HG03432 (cell line): ENCODE measurements at regions not wholly inside any gene's neighbourhood (a gene's known extent, or its start where the extent isn't known, plus 50 kb on each side); places are given as distances from the start of the nearest gene placed in this dataset.

Experiments
- ATAC-seq: cut with Tn5 transposase; IDR thresholded peaks from one replicate; pipeline ENCODE4 v1.9.1; 2021; ENCODE audit warnings: mild to moderate bottlenecking, moderate library complexity; ENCODE audit not compliant: unreplicated experiment

GRCh38 chr14:44309331-44309730 lies 197.8 kb downstream of the FSCB start:
- no peak for ATAC-seq

- ATAC-seq, result no peak
These were observed 206.2 kb downstream of the FSCB start for GRCh38 chr14:44300916-44301315.

- no peak for ATAC-seq
These were observed 209.6 kb downstream of the FSCB start for GRCh38 chr14:44297437-44297836.

GRCh38 chr14:44291366-44291915 lies 215.6 kb downstream of the FSCB start:
- no peak for ATAC-seq

DNA sequence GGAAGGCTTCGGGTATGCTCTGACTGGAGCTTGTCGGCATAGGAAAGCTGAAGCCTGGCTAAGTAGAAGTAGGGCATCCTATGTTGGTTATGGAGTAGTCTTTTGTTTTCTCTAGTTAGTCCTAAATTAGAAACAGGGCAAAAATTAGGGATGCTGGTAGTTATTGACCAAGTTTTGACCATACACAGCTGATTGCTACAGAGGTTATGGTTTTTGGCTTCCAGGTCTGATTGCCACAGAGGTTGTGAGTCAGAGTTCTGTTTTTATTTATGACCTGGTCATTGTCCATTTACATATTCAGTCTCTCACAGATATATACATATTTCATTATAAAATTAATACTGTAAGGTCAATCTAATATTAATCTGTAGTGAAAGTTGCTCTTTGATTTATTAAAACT lies 219.2 kb downstream of the FSCB start:
- ATAC-seq, result no peak

GRCh38 chr14:44286201-44286600 lies 220.9 kb downstream of the FSCB start:
- no peak for ATAC-seq

- no peak for ATAC-seq
These were observed 223.2 kb downstream of the FSCB start for GRCh38 chr14:44283836-44284235.

- ATAC-seq, result no peak
These were observed 227.7 kb downstream of the FSCB start for GRCh38 chr14:44279357-44279756.

GRCh38 chr14:44271637-44272036 lies 235.4 kb downstream of the FSCB start:
- no peak for ATAC-seq

DNA sequence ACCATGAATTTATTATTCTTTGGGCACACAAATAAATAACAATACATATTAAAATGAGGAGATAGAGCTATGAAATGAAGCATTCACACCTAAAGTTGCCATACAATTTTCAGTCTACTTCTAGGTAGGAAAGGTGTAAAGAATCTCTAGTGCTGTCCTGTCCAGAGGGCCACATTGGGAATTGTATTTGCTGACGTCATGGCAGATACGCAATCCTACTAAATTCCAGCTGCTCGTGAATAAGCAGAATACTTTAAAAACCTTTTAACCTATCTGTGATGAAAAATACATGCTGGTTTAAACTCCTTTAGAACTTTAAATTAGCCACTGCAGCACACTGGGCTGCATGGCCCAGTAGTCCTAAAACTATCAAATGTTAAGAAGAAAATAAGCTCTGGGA lies 236.1 kb downstream of the FSCB start:
- ATAC-seq, result no peak

- no peak for ATAC-seq
These were observed 241.8 kb downstream of the FSCB start for GRCh38 chr14:44265246-44265645.

GRCh38 chr14:44215660-44216059 lies 291.4 kb downstream of the FSCB start:
- ATAC-seq, result no peak

DNA sequence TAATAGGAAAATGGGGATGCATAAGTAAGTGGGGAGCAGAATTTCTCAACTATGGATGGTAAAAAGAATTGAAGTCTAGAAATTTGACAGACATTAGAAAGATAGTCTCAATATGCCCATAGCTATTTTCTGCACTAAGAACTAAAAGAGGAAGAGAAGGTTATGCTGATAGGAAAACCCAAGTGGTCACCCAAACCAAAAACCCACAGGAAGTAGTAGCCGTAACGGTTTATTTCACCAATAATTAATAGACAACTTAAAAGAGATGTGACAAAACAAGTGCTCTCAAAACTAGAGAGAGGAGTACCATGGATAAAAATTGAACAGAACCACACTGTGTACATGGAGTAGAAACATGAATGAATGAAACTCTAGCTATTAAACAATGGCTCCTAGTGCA lies 295.4 kb downstream of the FSCB start:
- ATAC-seq, result no peak

DNA sequence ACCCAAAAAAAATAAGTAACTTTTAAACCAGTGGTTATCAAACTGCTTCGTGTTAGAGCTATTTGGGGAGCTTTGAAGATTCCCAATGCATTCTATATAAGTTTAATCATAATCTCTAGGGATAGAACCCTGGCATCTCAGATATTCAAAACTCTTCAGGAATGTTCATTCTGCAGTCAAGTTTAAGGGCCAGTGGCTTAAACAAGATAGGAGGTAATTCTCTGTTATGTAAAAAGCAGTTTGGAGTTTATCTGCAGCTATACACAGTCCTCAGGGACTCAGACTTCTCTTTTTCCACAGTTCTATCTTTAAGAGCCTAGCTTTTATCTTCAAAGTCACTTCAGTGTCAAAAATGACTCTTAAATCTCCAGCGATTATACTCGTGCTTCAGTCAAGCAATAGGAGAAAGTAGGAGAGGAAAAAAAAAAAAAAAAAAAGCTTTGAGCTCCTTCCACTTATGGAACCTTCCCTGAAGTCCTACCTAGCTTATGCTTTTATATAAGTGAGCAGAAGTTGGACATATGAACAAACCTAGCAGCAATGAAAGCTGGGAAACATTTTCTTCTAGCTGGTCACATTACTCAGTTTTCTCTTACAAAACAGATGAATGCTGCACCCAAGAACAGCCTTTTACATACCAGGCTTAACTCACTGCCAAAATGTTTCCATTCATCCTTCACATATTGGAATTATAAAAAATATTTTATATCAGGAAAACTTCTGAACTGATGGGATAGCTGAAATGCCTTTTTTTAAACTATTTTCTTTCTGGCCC lies 302.8 kb downstream of the FSCB start:
- ATAC-seq, result no peak

DNA sequence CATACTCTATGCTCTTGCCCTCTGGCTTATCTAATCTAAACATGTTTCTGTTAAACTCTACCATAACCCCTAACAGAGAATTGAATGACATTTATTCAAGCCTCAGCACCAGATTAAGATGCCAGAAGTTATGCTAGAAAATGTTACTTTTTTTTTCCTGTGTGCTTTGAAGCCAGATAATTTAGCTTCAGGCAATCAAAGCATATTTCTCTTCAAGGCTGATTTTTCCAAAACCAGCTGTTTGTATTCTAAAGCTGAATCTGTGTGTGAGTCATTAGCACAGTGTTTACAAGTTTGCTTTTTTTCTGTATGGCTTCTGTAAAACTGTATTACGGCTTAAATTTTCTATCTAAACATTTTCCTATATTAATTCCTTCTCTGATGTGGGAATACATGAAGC lies 326.1 kb downstream of the FSCB start:
- no peak for ATAC-seq

DNA sequence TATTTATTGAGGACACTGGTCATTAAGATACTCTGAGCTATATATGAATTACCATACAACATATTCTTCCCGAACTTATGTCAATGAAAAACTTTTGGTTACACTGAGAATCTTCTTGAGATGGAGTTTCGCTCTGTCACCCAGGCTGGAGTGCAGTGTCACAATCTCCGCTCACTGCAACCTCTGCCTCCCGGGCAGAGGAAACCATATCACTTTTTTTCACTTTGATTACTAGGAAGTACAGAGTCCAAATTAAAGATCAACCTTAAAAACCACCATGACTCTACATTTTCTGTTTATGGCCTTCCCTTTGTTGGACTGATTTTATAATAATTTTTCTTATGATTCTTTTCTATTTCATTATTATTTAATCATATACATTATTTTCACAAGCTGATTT lies 336.5 kb downstream of the FSCB start:
- no peak for ATAC-seq

GRCh38 chr14:44170101-44170500 lies 337.0 kb downstream of the FSCB start:
- no peak for ATAC-seq

DNA sequence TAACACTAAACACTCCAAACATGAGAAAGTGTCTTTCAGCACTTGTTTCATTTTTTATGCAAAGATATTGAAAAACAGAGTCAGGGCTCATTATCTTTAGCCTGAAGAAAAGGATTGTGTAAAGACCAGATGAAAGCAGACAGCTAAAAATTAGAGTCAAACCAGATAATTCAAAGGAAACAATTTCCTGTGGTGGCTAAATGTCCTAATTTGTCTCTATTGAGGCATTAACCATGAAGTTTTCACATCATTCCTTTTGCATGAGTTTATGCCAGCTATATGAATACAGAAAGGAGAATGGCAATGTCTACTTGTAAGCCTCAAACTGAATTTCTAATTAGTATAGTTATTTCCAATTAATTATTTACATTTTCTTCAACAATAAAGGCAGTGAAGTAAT lies 338.5 kb downstream of the FSCB start:
- ATAC-seq, result no peak

GRCh38 chr14:44166611-44167010 lies 340.5 kb downstream of the FSCB start:
- ATAC-seq, result no peak

DNA sequence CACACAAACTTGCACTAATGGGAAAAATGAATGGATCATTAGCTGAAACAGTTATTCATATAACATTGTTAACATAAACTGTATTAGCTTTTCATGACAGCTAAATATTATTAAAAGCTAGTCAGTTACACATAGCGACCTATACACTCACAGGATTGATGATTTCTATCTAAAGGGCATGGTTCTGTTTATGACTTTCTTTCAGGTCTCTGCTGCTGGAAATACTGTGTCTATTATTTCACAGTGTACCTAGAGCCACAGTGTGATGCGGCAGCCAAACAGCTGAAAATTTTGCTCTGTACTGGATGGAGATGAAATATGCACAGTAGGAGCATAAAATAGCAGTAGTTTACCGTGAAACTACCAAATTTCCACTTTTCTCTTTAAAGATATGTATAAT lies 341.1 kb downstream of the FSCB start:
- ATAC-seq, result no peak

GRCh38 chr14:44165286-44165685 lies 341.8 kb downstream of the FSCB start:
- ATAC-seq, result no peak

GRCh38 chr14:44163946-44164345 lies 343.1 kb downstream of the FSCB start:
- no peak for ATAC-seq

GRCh38 chr14:44162197-44162596 lies 344.9 kb downstream of the FSCB start:
- no peak for ATAC-seq
